ENCODE measurements at regions not wholly inside any gene's neighbourhood (a gene's known extent, or its start where the extent isn't known, plus 50 kb on each side); places are given as distances from the start of the nearest gene placed in this dataset.

DNA sequence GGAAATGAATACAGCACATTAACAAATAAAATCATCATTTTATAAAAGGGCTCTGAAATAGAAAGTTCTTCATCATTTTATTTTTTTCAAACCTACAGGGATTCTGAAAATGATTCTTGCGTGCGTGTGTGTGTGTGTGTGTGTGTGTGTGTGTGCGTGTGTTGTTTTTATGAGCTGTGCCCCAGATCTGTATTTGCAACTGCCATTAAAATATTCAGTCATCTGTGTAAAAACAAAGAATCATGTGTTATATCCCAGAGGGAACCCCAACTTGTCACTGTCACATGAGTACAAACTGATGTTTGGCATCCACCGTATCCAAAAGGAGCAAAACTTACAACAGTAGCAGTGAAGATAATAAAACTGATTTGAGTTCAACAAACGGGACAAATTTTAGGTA lies 635.4 kb upstream of the PFKP start:
- DNase-seq = no peak
- 67 to 69% methylated on average over 5 of the region's 5 CpGs for WGBS, 2 donors
- intact Hi-C loops (cut with DNase I) = no loop called here
- no peaks in the 10 kb centered on the region for H3K27me3 ChIP-seq
- H3K4me1 ChIP-seq = no peaks in the 10 kb centered on the region
- H3K9me3 ChIP-seq = peaks cover 0 to 8% (median 0%) of the 10 kb centered on the region in 11 donors
- TF ChIP-seq, protein P1, sequence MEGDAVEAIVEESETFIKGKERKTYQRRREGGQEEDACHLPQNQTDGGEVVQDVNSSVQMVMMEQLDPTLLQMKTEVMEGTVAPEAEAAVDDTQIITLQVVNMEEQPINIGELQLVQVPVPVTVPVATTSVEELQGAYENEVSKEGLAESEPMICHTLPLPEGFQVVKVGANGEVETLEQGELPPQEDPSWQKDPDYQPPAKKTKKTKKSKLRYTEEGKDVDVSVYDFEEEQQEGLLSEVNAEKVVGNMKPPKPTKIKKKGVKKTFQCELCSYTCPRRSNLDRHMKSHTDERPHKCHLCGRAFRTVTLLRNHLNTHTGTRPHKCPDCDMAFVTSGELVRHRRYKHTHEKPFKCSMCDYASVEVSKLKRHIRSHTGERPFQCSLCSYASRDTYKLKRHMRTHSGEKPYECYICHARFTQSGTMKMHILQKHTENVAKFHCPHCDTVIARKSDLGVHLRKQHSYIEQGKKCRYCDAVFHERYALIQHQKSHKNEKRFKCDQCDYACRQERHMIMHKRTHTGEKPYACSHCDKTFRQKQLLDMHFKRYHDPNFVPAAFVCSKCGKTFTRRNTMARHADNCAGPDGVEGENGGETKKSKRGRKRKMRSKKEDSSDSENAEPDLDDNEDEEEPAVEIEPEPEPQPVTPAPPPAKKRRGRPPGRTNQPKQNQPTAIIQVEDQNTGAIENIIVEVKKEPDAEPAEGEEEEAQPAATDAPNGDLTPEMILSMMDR (IDR thresholded peaks at IDR 0.05) = no peak
- no peak for ATAC-seq
- no peak overlapping the region for H3K4me3 ChIP-seq
- no peak overlapping the region for H3K27ac ChIP-seq
- no peaks in the 10 kb centered on the region for H3K36me3 ChIP-seq

DNA sequence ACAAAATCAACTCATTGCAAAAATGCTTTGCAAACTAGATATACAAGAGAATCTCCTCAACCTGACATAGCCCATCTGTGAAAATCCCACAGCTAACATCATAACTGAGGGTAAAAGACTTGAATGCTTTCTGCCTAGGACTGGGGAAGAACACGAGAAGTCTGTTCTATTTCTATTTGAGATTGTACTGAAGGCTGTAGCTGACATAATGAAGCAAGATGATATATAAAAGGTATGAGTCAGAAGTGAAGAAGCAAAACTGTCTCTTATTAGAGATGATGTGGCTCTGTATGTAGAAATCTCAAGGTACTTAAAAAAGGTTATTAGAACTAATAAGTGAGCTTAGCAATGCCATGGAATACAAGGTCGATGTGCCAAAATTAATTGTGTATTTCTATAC lies 639.9 kb upstream of the PFKP start:
- ATAC-seq (no peak), DNase-seq (no peak)
- TF ChIP-seq, protein P1 (IDR thresholded peaks at IDR 0.05) = no peak
- intact Hi-C loops (cut with DNase I) = no loop called here
- 50 to 52% methylated on average over 2 of the region's 2 CpGs for WGBS, 2 donors
- H3K27ac ChIP-seq = no peak overlapping the region
- H3K36me3 ChIP-seq = no peaks in the 10 kb centered on the region
- no peaks in the 10 kb centered on the region for H3K27me3 ChIP-seq
- H3K4me3 ChIP-seq = no peak overlapping the region
- H3K9me3 ChIP-seq = no peaks in the 10 kb centered on the region
- H3K4me1 ChIP-seq = no peaks in the 10 kb centered on the region

DNA sequence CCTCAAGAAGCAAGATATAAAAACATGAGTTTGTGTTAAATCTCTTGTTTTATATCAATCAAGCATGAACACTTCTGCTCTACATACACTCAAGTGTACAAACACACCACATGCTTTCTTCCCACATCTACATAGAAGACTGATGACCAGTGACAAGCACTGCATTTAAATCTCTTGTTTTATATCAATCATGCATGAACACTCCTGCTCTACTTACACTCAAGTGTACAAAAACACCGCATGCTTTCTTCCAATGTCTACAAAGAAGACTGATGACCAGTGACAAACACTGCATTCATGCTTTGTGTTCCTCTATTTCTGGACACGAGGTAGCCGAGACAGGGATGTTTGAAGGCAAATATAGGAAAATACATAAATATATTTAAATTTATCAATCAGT lies 642.0 kb upstream of the PFKP start:
- DNase-seq (no peak), ATAC-seq (no peak)
- Histone ChIP-seq H3K4me1 (no peaks in the 10 kb centered on the region), H3K27ac (no peak overlapping the region), H3K4me3 (no peak overlapping the region), H3K9me3 (no peaks in the 10 kb centered on the region), H3K36me3 (no peaks in the 10 kb centered on the region), H3K27me3 (no peaks in the 10 kb centered on the region)
- intact Hi-C loops (cut with DNase I) = no loop called here
- TF ChIP-seq, protein P1 (IDR thresholded peaks at IDR 0.05) = no peak
- WGBS, 2 donors = 80 to 90% methylated on average over 3 of the region's 3 CpGs

DNA sequence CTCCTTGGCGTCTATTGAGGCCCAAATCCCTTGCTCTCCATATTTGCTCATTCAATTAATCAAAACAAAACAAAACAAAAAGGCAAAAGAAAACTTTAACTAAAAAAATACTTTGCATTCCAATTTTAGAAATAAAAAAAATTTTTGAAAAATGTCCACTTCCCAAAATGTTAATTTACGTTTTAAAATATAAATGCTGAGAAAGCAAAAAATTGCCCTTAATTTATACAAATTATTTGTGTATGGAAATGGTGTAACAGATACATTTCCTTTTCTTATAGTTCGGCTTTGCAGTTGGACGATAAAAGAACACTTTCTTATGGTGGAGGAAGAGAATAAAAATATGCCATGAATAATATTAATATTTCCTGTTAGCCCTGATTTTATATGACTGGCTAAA lies 652.8 kb upstream of the PFKP start:
- TF ChIP-seq, protein P1 (IDR thresholded peaks at IDR 0.05) = no peak
- 82 to 85% methylated on average over 4 of the region's 4 CpGs for WGBS, 2 donors
- no peaks in the 10 kb centered on the region for H3K27me3 ChIP-seq
- intact Hi-C loops (cut with DNase I) = no loop called here
- DNase-seq (no peak), ATAC-seq (no peak)
- H3K9me3 ChIP-seq = peaks cover 0 to 17% (median 0%) of the 10 kb centered on the region in 11 donors
- H3K36me3 ChIP-seq = no peaks in the 10 kb centered on the region
- no peak overlapping the region for H3K4me3 ChIP-seq
- H3K27ac ChIP-seq = no peak overlapping the region
- H3K4me1 ChIP-seq = no peaks in the 10 kb centered on the region

DNA sequence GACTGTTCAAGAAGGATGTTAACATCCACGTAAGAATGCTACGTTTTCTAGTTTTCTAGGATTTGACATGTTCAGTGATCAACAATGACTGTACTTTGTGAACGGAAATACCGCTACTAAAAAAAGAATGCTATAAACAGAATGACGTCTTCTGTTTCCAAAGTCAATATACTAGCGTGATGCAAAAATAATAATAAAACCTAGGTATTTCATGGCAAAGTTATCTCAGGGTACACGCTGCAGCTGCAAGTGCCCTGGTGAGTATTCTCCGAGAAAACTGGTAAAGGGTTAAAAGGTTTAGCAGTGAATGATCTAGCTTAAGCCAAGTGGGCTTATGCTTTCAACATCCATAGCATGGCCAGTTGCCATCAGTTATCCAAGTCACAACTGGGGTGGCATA lies 653.3 kb upstream of the PFKP start:
- no peaks in the 10 kb centered on the region for H3K27me3 ChIP-seq
- H3K27ac ChIP-seq = no peak overlapping the region
- peaks cover 0 to 17% (median 0%) of the 10 kb centered on the region in 11 donors for H3K9me3 ChIP-seq
- H3K36me3 ChIP-seq = no peaks in the 10 kb centered on the region
- TF ChIP-seq, protein P1 (IDR thresholded peaks at IDR 0.05) = no peak
- no peak for ATAC-seq
- intact Hi-C loops (cut with DNase I) = no loop called here
- no peak for DNase-seq
- H3K4me3 ChIP-seq = no peak overlapping the region
- WGBS, 2 donors = 82 to 87% methylated on average over 8 of the region's 8 CpGs
- H3K4me1 ChIP-seq = no peaks in the 10 kb centered on the region
